Stimulated activated CD4-positive, alpha-beta T cell treated with anti-CD3 and anti-CD28 coated beads, Interleukin-4, amount 100 ng/mL, for 48 hours (primary cell): ENCODE measurements at regions not wholly inside any gene's neighbourhood (a gene's known extent, or its start where the extent isn't known, plus 50 kb on each side); places are given as distances from the start of the nearest gene placed in this dataset.
A peak's percentile ranks its signal among the peaks of the same experiment; 100 is the strongest.

Experiments used
- DNase-seq, 2 donors: peaks; one replicate each; pipeline ENCODE4 v3.0.0-alpha.2; 2020; ENCODE audit warnings: low read depth in 2 of 2

GRCh38 chr6:105611606-105612005 lies 208.7 kb upstream of the PREP start:
- no peak for DNase-seq

GRCh38 chr6:105609375-105609991 lies 206.6 kb upstream of the PREP start:
- no peak for DNase-seq

- no peak for DNase-seq
Measured at GRCh38 chr6:105608711-105609374, 206.0 kb upstream of the PREP start.

GRCh38 chr6:105607636-105608621 lies 205.0 kb upstream of the PREP start:
- no peak for DNase-seq

- no peak for DNase-seq
Measured at GRCh38 chr6:105606831-105607463, 204.1 kb upstream of the PREP start.

GRCh38 chr6:105604587-105604884 lies 201.7 kb upstream of the PREP start:
- no peak for DNase-seq

DNA sequence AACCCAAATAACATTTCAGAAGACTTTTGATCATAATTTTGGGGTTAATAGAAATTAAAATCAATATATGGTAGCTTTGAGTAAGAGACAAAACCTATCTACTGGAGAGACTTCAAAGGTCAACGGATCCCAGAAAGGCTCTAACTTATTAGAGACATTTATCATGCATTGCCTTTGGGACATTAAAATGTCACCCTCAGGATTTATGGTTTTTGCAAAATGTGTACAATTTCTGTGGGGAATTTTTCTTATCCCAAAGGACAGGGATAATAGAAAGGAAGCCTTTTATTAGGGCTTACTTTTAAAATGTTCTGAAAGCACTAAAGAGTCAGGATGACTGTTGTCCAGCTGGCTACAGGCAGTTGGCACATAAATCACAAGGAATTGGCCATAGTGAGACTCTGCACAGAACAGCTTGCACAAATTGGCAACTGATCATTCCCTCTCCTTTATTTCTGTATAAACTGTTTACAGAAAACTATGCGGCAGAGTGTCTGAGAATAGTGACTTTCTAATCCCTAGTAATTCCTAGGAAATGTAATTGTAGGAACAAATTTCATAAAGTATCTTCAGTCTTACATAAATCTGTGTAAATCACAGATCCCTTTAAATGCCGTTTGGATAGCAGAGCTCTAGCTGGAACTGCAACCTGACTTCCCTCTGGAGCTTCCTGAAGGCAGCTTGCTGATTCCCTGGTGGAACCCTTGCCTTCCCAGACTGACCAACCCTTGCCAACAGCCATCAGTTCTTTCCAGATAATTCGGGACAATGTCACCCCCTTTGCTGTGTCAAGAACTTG lies 201.1 kb upstream of the PREP start:
- DNase-seq, result no peak

DNA sequence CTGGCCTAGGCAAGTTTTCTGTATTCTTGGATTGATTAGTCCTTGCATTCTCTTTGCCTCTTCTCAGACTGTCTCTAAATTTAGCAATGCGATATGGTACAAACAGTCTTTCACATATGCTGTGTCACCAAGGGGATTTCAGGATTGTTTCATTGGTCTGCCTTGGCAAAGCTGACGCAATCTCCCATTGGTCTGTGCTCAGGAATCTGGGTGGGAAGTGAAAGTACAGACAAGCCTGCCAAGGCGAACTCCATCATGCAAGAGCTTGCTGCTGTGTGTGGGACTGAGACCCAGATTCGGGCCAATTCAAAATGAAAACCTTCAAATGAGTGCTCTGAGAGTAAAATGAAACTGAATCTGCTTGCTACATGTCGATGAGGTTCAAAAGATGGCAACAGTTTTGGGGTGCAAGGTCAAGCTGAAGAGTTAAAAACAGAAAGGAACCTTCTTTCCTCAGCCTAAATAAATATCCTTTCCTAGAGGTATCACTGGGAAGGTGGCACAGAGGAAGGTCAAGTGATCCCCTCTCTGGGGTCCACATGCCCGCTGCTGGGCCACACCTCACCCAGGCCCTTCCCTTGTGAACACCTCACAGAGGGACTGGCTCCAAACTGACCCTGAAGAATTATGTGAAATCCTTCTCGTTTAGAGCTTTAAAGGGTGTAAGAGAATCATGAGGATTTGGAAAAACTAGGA lies 198.8 kb upstream of the PREP start:
- peak in 1 of 2 donors; percentile 57 for DNase-seq

- DNase-seq, result no peak
Measured at GRCh38 chr6:105600336-105601260, 197.7 kb upstream of the PREP start.

DNA sequence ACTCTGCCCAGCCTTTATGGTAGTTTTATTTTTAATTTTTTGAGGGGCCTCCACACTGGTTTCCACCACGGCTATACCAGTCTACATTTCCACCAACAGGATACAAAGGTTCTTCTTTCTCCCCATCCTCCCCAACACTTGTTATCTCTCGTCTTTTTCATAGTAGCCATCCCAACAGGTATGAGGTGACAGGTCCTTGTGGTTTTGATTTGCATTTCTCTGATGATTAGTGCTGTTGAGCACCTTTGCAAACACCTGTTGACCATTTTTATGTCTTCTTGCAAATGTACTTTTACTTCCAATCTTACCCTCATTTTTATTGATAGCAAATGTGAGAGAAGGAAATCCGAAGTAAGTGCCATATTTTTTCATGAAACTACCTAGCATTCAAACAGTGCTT lies 195.4 kb upstream of the PREP start:
- DNase-seq, result no peak

DNA sequence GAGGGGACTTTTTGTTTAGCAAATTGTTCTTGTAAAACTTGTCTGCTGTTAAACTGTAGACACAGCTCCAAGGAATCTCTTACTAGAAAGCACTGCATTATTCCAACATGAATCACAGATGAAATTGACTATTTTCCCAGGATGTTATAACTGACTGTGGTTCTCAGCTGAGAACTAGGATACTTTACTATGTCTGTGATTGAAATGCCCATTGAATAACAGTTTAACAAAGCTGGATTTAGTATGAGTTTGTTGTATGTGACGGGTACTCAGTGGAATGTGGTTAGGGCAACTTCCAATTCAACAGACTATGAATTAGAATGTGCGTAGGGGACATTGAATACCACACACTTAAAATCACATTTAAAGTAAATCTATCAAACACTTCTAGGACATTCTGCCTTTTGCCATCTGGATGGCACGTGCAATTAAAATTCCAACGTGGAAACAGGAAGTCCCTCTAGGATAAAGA lies 193.4 kb upstream of the PREP start:
- no peak for DNase-seq

DNA sequence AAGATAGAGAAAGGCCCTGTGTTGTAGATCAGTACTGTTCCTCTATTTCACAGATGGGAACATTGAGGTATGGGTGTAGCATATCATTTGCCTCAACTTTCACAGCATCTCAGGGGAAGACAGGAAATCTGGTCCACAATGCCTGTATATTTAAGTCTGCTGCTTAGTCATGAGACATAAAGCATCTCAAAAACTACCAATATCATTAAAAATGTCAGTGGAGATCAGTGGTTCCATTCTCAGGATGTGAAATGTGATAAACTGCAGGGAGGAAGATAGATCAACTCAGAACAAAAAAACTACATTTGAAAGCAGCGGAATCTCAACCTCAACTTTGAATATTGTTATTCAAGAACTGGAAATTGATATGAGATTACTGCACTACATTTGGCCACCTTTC lies 192.9 kb upstream of the PREP start:
- DNase-seq, result no peak

- DNase-seq, result no peak
Measured at GRCh38 chr6:105594821-105595220, 191.9 kb upstream of the PREP start.

DNA sequence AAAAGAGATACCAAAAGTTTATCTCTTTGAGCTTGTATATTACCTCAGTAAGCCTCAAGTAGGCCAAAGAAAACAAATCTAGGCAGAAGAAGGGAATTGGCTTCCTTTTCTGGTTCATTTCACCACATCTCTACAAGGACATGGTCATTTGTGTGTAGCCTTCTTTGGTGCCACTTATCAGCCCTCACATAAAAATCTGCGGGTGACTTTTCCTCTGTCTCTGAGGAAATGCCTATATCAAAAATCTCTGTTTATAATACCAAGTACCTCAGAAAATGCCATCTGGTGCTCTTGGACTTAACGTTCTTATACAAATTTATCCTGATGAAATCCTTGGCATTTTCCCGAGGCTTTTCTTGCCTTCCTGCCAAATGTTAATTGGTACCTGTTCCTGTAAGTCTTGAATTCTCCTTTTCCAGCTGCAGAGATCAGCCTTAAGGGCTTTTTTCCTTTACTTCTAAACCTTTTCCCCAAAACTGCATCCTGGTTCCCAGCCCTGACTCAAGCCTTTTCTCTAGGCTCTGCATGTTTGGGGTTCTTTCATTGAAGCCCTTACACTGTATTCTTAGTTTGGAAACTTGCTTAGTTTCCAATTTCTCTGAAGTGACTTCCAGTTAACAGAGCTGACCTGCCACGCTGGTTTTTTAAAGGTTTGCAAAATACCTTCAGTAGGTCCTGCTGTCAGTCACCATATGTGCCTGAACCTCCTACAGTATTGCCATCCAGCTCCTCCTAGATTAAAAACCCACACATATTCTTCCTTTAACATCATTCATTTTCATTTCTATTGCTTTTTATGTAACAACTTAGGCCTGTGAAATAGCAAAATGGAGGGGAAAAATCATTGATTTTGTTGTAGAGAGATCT lies 191.2 kb upstream of the PREP start:
- DNase-seq, result no peak

GRCh38 chr6:105593056-105593690 lies 190.3 kb upstream of the PREP start:
- no peak for DNase-seq

GRCh38 chr6:105592329-105592728 lies 189.4 kb upstream of the PREP start:
- no peak for DNase-seq

GRCh38 chr6:105591053-105591452 lies 188.2 kb upstream of the PREP start:
- DNase-seq, result no peak

DNA sequence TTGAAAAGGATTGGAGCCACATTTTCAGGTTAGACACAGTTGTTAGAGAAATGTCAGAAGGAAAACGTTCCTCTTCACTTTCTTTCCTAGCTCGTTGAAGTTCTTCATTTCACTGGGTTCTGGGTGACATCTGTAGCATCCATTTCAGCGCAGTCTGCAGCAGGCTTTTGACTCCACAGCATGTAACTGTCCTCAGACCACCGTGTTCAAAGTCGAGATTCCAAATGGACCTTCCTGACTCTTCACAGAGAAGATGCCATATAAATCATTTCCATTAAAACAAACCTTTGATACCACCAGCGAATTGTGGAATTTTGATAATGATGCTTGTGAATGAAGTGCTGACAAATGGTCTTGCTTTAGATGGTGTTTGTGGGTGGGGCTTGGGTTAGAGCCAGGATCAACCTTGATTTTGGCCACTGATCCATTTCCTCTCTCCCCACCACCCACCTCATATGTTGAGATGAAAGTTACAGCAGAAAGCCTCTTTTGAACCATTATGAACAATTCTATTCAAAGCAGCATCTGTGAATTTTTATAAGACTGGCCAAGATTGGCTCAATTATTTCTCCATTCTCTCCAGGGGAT lies 185.3 kb upstream of the PREP start:
- no peak for DNase-seq
